B cell (primary cell): ENCODE measurements at regions not wholly inside any gene's neighbourhood (a gene's known extent, or its start where the extent isn't known, plus 50 kb on each side); places are given as distances from the start of the nearest gene placed in this dataset.

ENCODE experiments used
- CTCF ChIP-seq: fragments of 200-600 bp; IDR thresholded peaks from one replicate; pipeline ENCODE4 v1.8.0; 2022; ENCODE audit warnings: antibody characterized with exemption, mild to moderate bottlenecking
- EZH2 ChIP-seq: IDR thresholded peaks from 2 replicates; pipeline ENCODE4 v1.6.1; 2012; ENCODE audit warnings: borderline replicate concordance, low read depth, mild to moderate bottlenecking, moderate library complexity, low read length; ENCODE audit not compliant: insufficient read depth, poor library complexity, severe bottlenecking

DNA sequence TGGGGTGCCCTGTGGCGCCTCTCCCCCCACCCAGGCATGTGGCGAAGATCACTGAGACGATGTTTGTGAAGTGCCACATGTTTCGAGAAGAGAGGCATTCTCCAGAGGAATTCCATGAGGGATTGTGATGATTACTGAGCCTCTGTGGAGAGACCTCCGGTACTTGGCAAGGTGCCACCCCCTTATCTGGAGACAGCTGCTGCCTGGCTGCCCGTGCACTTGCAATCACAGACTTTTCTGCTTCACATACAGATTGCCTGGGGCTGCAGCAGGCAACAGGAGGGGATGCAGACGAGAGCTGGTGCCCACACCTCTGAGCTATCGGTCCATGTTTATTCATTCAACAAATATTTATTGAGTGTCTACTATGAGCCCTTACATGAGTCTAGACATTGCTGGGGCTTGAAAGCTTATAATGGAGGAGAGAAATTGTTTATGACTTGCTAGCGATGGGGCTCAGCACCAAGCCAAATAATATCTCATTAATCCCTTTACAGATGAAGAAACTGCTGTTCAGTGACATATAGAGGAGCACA is 317.2 kb upstream of the ZFHX3 start:
- TF ChIP-seq CTCF (no peak), EZH2 (no peak)
